Endothelial cell of umbilical vein (primary cell): ENCODE measurements at regions not wholly inside any gene's neighbourhood (a gene's known extent, or its start where the extent isn't known, plus 50 kb on each side); places are given as distances from the start of the nearest gene placed in this dataset.

ENCODE experiments used
- BruUV-seq: library from RNA; stranded (reverse); fragments of 400-500 nt; replicated peaks from 2 replicates; lab custom pipeline; 2021; lab: Mats Ljungman, UMichigan
- CTCF ChIA-PET: fragments of 300-600, 350-600 bp; sonication (Branson Sonifier 250); formaldehyde crosslinking; loops from one replicate; lab custom pipeline; 2021; ENCODE audit warnings: antibody characterized with exemption, inconsistent platforms; lab: Charles Lee
- POLR2A ChIA-PET: fragments of 300-600, 350-600 bp; sonication (Branson Sonifier 250); formaldehyde crosslinking; loops from one replicate; lab custom pipeline; 2021; ENCODE audit warnings: antibody characterized with exemption, inconsistent platforms; lab: Charles Lee
- DNase-seq: peaks from one replicate; pipeline ENCODE4 v3.0.0-alpha.2; 2011; ENCODE audit warnings: low read depth, low spot score
- FAIRE-seq: peaks from 2 replicates; lab custom pipeline; 2011; peaks lifted over from hg19 to GRCh38; lab: Jason Lieb, UNC
- H2AFZ ChIP-seq: 2 replicates; pipeline ENCODE4 v1.6.0; 2012; ENCODE audit warnings: low read depth, low read length, control low read depth, inconsistent platforms
- H3K27ac ChIP-seq: 2 replicates; pipeline ENCODE4 v1.5.1; 2011; ENCODE audit warnings: low read depth, mild to moderate bottlenecking, control low read depth, low read length, moderate library complexity; ENCODE audit not compliant: insufficient read depth
- H3K27me3 ChIP-seq, 2 experiments: 2 replicates each; pipeline versions ENCODE4 v1.6.0 to v1.6.1; 2011; ENCODE audit warnings: low read length in 2 of 2, mixed read lengths in 1 of 2; ENCODE audit not compliant: control insufficient read depth in 2 of 2, insufficient read depth in 2 of 2
- H3K36me3 ChIP-seq, 2 experiments: 2 replicates in 1 of 2; 3 replicates in 1 of 2; pipeline ENCODE4 v1.5.1; 2011; ENCODE audit warnings: low read length in 2 of 2, mild to moderate bottlenecking in 1 of 2, moderate library complexity in 1 of 2; ENCODE audit not compliant: control insufficient read depth in 2 of 2, insufficient read depth in 2 of 2; ENCODE audit errors: extremely low read depth in 1 of 2
- H3K4me1 ChIP-seq: 3 replicates; pipeline ENCODE4 v1.5.1; 2011; ENCODE audit warnings: mild to moderate bottlenecking, low read length; ENCODE audit not compliant: control insufficient read depth, insufficient read depth; ENCODE audit errors: extremely low read depth
- H3K4me2 ChIP-seq: 2 replicates; pipeline ENCODE4 v1.6.1; 2011; ENCODE audit warnings: low read length, control low read depth, mixed read lengths; ENCODE audit not compliant: insufficient read depth
- H3K4me3 ChIP-seq, 3 experiments: fragments of 200-600 bp in 1 of 3; sonication (generic), shearing (Covaris generic) in 1 of 3; replicated peaks in 1 of 3; 2 replicates each; pipeline ENCODE4 v1.5.1; 2011 to 2016; ENCODE audit warnings: control low read depth in 3 of 3, low read length in 3 of 3, mild to moderate bottlenecking in 2 of 3, inconsistent platforms in 1 of 3, low read depth in 1 of 3, moderate library complexity in 1 of 3; ENCODE audit not compliant: insufficient read depth in 1 of 3
- H3K79me2 ChIP-seq: 2 replicates; pipeline ENCODE4 v1.6.0; 2012; ENCODE audit warnings: low read length, inconsistent platforms; ENCODE audit not compliant: control insufficient read depth, insufficient read depth
- H3K9ac ChIP-seq: replicated peaks from 2 replicates; pipeline ENCODE3; 2011; ENCODE audit warnings: low read length, control low read depth; ENCODE audit not compliant: insufficient read depth; ENCODE audit errors: extremely low read depth
- H3K9me1 ChIP-seq: replicated peaks from 3 replicates; pipeline ENCODE4 v1.6.0; 2011; ENCODE audit warnings: mild to moderate bottlenecking, low read length; ENCODE audit not compliant: control insufficient read depth, insufficient read depth; ENCODE audit errors: extremely low read depth
- H3K9me3 ChIP-seq: replicated peaks from 2 replicates; pipeline ENCODE4 v1.5.1; 2012; ENCODE audit warnings: low read length, inconsistent platforms; ENCODE audit not compliant: control insufficient read depth, insufficient read depth
- H4K20me1 ChIP-seq: replicated peaks from 2 replicates; pipeline ENCODE3; 2011; ENCODE audit warnings: mild to moderate bottlenecking, low read length; ENCODE audit not compliant: control insufficient read depth, insufficient read depth; ENCODE audit errors: extremely low read depth
- CTCF ChIP-seq, 2 donors: IDR thresholded peaks; 1 replicate in 1 of 2; 2 replicates in 1 of 2; pipeline ENCODE4 v1.5.1; 2011; ENCODE audit warnings: low read length in 2 of 2, mild to moderate bottlenecking in 2 of 2, moderate library complexity in 2 of 2, control low read depth in 1 of 2, inconsistent platforms in 1 of 2, low read depth in 1 of 2; ENCODE audit not compliant: insufficient read depth in 1 of 2; ENCODE audit errors: extremely low read depth in 1 of 2
- EZH2 ChIP-seq: IDR thresholded peaks from 2 replicates; pipeline ENCODE4 v1.6.1; 2012; ENCODE audit warnings: borderline replicate concordance, low read depth, mild to moderate bottlenecking, moderate library complexity, low read length, inconsistent platforms; ENCODE audit not compliant: severe bottlenecking
- GATA2 ChIP-seq: IDR thresholded peaks from 2 replicates; pipeline ENCODE4 v1.7.0; 2011; ENCODE audit warnings: low read depth, mild to moderate bottlenecking, moderate library complexity, mixed read lengths, low read length; ENCODE audit not compliant: insufficient read length, insufficient read depth
- JUN ChIP-seq: IDR thresholded peaks from 2 replicates; pipeline ENCODE4 v1.6.1; 2011; ENCODE audit warnings: borderline replicate concordance, low read depth; ENCODE audit not compliant: insufficient read length, insufficient read depth
- MYC ChIP-seq: IDR thresholded peaks from one replicate; pipeline ENCODE4 v1.6.1; 2011; ENCODE audit warnings: mild to moderate bottlenecking, low read depth, low read length
- POLR2A ChIP-seq: IDR thresholded peaks from 2 replicates; pipeline ENCODE4 v1.6.1; 2012; ENCODE audit warnings: low read depth, mild to moderate bottlenecking, control low read depth, low read length
- POLR2AphosphoS5 ChIP-seq: IDR thresholded peaks from 2 replicates; pipeline ENCODE4 v1.6.1; 2012; ENCODE audit warnings: low read depth, mild to moderate bottlenecking, control low read depth, low read length, moderate library complexity; ENCODE audit not compliant: insufficient read depth
- dilution Hi-C: fragments of 300-500 bp; cut with MboI; formaldehyde crosslinking; loops from one replicate; pipeline ENCODE4 v1.15.0; 2019; ENCODE audit warnings: low sequenced_read_pairs; ENCODE audit not compliant: extremely low pct_ligation_motif_present
- intact Hi-C: fragments of 100-400 bp; cut with micrococcal nuclease; formaldehyde crosslinking; loops from one replicate; pipeline ENCODE4 v1.10.0; 2022
- TF ChIP-seq, protein P1 (sequence below): IDR thresholded peaks from 2 replicates; pipeline ENCODE4 v1.6.1; 2011; ENCODE audit not compliant: insufficient read depth, insufficient read length

- no peaks in the 10 kb centered on the region for H3K9me1 ChIP-seq
- ChIA-PET POLR2A (no interaction called here), CTCF (no interaction called here)
- H4K20me1 ChIP-seq: no peaks in the 10 kb centered on the region
- no TSS peak for BruUV-seq
- no peak overlapping the region for H3K27ac ChIP-seq
- DNase-seq: no peak
- H3K4me3 ChIP-seq: no peak overlapping the region
- H2AFZ ChIP-seq: no peak overlapping the region
- FAIRE-seq: no peak
- no peaks in the 10 kb centered on the region for H3K79me2 ChIP-seq
- H3K4me2 ChIP-seq: no peak overlapping the region
- H3K27me3 ChIP-seq: no peaks in the 10 kb centered on the region
- TF ChIP-seq POLR2AphosphoS5: no peak
- no peak for TF ChIP-seq MYC
- no peak for TF ChIP-seq JUN
- no peak for TF ChIP-seq GATA2
- TF ChIP-seq, protein P1, sequence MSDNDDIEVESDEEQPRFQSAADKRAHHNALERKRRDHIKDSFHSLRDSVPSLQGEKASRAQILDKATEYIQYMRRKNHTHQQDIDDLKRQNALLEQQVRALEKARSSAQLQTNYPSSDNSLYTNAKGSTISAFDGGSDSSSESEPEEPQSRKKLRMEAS: no peak
- no peak for TF ChIP-seq CTCF (IDR thresholded peaks at IDR 0.05; ENCODE audit: extremely low read depth in 1 of 2, insufficient read depth in 1 of 2, low read depth in 1 of 2, low read length in 2 of 2)
- no peak for TF ChIP-seq EZH2
- TF ChIP-seq POLR2A: no peak
- no peaks in the 10 kb centered on the region for H3K4me1 ChIP-seq
- no peak overlapping the region for H3K9ac ChIP-seq
- H3K36me3 ChIP-seq: no peaks in the 10 kb centered on the region
- dilution Hi-C loops (no loop called here), intact Hi-C loops (no loop called here)
- peaks cover 2% of the 10 kb centered on the region for H3K9me3 ChIP-seq
These were observed 169.0 kb downstream of the MYCN start for GRCh38 chr2:16109368-16109820.
